GM13976 (cell line): ENCODE measurements at regions not wholly inside any gene's neighbourhood (a gene's known extent, or its start where the extent isn't known, plus 50 kb on each side); places are given as distances from the start of the nearest gene placed in this dataset.

Experiments
- DNase-seq: peaks from one replicate; pipeline ENCODE4 v3.0.0; 2012; ENCODE audit warnings: low spot score
- in situ Hi-C: fragments of 300-500 bp; cut with MboI; formaldehyde crosslinking; loops from one replicate; pipeline ENCODE4 v1.12.0; 2022; ENCODE audit warnings: low sequenced_read_pairs, mixed read lengths, inconsistent platforms; ENCODE audit not compliant: unreplicated experiment
- TF ChIP-seq, protein P1 (sequence below): IDR thresholded peaks from 2 replicates; pipeline ENCODE4 v1.5.1; 2012; ENCODE audit warnings: borderline replicate concordance, mild to moderate bottlenecking; ENCODE audit not compliant: insufficient read depth; ENCODE audit errors: extremely low read depth, missing control alignments, control extremely low read depth

DNA sequence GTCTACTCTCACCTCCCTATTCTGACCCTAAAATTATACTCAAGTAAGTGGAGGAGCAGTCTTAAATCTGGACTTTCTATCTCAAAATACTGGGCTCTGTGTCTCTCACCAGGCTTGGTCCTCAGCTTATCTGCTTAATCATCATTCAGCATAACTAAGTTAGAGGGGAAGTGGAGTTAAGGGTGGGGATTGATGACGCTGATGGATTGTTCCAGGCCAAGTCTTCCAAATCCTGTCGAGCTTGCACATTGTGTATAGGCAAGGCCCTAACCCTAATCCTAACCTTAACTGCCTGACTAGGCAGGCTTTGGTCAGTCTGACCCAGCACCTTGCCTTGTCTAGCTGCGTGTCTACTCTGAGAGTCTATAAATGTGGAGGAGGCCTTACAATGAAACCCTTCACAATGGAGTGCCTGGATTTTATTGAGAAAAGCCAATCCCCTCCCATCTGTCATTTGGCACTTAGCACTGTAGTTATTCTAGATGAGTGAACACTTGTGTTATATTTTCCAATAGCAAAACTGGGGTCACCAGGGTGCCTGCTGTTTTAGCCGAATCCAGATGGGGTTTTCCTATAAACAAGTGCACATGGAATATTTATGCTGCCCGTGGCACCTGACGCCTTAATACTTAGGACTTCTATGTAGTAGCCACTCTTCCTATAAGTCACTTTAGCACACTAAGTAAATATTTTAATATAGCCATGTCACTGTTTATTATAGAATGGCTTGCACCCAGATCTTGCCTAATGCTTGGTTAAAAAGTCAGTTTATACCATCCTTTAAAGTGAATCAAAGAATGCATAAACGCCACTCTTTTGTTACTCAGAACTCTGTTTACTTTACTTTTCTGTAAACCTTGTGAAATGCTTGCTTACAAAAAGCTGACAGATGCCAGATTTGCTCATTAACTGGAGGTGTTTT lies 193.2 kb upstream of the MYOCD start:
- in situ Hi-C loops, result no loop called here
- no peak for DNase-seq
- TF ChIP-seq, protein P1, sequence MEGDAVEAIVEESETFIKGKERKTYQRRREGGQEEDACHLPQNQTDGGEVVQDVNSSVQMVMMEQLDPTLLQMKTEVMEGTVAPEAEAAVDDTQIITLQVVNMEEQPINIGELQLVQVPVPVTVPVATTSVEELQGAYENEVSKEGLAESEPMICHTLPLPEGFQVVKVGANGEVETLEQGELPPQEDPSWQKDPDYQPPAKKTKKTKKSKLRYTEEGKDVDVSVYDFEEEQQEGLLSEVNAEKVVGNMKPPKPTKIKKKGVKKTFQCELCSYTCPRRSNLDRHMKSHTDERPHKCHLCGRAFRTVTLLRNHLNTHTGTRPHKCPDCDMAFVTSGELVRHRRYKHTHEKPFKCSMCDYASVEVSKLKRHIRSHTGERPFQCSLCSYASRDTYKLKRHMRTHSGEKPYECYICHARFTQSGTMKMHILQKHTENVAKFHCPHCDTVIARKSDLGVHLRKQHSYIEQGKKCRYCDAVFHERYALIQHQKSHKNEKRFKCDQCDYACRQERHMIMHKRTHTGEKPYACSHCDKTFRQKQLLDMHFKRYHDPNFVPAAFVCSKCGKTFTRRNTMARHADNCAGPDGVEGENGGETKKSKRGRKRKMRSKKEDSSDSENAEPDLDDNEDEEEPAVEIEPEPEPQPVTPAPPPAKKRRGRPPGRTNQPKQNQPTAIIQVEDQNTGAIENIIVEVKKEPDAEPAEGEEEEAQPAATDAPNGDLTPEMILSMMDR, result no peak

GRCh38 chr17:12478311-12478710 lies 187.4 kb upstream of the MYOCD start:
- in situ Hi-C loops, result no loop called here
- TF ChIP-seq, protein P1, result no peak
- DNase-seq, result no peak

DNA sequence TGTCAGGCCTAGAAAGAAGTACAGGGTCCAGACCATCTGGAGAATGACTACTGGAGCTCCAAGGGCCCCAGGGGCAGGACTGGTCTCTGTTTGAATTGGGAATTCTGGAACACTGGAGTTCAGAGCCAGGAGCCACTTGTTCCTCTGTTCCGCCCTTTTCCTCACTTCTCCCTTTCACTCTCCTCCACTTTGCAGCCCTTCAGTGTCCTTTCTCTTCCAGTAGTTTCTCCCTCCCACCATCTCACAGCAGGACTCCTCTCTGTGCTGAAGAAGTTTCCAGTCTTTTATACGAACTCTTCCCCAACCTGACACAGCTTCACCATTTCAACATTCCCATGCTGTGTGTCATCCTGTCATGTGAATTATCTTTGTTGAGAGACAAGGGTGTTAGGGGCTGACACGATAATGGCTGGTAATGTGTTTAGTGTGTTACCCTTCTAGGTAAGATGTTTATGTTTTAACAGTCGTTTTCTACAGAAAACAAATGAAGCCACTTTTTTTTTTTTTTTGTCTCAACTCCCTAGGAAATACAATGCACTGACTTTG lies 180.3 kb upstream of the MYOCD start:
- TF ChIP-seq, protein P1, result no peak
- in situ Hi-C loops, result no loop called here
- DNase-seq, result no peak

DNA sequence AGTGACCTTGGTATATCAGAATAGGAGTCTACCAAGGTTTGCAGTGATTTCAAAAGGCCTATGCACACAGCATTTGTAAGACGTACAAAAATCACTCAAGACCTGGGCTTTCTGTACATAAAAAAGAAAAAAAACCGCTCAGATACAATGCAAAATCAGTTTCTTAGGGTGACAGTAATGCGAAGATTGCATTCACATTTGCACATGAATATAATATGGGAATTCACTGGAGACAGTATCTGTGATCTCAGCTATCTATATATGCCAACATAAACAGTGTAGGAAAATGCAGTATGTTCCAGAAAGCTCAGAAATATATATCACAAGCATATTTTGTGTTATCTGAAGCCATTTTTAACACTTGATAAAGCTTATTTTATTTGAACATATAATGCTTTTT lies 176.4 kb upstream of the MYOCD start:
- TF ChIP-seq, protein P1, result no peak
- DNase-seq, result no peak
- in situ Hi-C loops, result no loop called here

- DNase-seq, result no peak
- TF ChIP-seq, protein P1, result no peak
- in situ Hi-C loops, result loop anchor here (10.0 kb wide), 1 partner anchor 52 kb away; no protein-coding TSS in a partner anchor
These were observed 173.2 kb upstream of the MYOCD start for GRCh38 chr17:12492450-12492849.

DNA sequence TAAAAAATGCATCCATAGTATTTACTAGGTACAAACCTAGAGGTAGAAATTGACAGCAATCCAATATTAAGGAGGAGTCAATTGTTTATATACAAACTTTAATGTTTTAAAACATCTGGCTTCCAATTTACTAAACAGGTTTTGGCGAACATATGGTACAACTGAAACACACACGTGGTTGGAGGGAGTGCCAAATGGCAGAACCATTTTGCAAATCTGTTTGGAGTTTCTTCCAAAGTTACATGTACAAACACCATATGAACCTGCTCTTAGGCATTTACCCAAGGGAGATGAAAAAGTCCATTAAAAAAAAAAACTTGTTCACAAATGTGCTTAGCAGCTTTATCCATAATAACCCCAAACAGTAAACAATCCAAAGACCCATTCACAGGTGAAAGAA lies 159.8 kb upstream of the MYOCD start:
- in situ Hi-C loops, result no loop called here
- no peak for DNase-seq
- TF ChIP-seq, protein P1, result no peak
